Lung microvascular endothelial cell (primary cell): ENCODE measurements at regions not wholly inside any gene's neighbourhood (a gene's known extent, or its start where the extent isn't known, plus 50 kb on each side); places are given as distances from the start of the nearest gene placed in this dataset.

Experiments used
- DNase-seq, 2 donors: peaks; one replicate each; pipeline versions ENCODE4 v3.0.0 to v3.0.0-alpha.2; 2010; ENCODE audit warnings: low read depth in 2 of 2

DNA sequence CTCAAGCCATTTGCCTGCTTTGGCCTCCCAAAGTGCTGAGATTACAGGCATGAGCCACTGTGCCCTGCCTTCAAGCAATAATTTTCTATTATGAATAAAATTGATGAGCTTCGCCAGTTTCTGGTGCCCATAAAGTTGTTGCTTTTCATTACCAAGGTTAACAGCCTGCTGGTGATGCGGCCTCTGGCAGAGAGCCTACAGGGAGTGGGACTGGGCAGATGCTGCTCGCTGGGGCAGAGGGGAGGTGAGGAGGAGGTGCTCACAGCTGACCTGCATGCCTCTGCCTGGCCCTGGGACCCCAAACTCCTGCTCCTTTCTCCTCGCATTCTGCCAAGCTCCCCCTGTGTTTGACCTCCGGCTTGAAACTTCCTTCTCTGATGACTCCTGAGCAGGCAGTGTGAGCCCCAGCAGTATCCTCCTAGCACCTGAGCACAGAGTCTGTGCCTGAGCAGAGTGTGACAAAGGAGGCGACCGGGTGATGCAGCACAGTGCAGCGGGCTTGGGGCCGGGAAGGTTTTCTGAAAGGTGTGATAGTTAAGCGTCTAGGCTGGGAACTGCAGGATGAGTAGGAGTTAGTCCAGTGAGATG, 56.1 kb upstream of the B3GAT1 start:
- DNase-seq: no peak

DNA sequence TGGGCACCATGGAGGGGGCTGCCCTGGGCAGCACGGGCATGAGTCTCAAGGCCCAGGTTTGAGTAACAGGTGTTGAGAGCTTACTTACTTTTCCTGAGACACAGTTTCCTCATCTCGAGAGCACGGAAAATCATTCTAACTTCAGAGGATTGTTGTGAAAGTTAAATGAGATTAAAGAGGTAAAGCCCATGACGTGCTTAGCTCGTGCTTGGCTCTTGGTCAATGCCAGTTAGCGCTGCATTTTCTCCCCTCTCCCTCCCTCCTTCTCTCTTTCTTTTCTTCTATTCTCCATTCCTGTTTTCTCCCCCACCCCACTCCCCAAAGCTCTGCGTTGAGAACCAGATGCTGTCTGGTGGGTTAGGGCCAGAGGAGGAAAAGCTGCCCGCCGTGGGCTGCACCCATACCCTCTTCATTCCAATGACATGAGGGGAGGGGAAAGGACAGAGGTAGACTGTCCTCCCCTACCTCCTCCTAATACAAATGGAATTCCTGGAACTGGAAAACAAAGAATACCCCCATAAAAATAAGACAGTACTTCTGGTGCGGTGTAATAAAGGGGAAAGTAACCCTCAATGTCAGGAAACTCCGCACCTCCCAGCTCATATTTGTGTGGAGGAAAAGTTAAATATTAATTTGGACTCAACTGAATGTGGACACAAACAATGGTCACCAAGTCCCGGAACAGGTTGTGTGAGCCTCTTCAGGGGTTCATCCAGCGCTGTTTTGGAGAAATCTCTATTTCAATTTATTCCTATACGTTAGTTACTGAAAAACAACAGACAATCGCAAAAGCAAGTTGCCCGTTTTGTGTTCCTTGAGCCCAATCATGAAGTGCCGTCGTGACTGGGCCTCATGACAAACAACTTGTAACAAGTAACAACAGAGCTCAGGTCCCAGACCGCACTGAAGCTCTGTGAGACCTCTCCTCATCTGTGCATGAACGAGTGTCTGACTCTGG, 54.8 kb upstream of the B3GAT1 start:
- no peak for DNase-seq

DNA sequence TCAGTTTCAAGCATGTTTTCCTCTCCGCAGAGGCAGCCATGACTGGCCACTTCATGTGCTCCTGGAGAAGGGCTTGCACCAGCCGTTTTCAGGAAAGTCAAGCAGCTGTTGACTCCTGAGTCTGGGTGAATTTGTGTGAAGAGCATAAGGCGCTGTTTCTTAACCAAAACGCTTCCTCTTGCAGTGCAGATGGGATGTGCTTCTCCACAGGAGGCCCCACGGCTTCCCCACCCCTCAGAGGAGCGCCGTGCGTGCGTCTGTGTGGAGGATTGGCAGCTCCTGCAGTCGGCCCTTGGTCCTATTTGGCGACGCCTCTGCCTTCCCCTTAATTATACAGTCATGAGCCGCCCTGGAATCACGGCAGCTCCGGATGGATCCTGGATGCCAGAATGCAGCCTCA, 54.1 kb upstream of the B3GAT1 start:
- no peak for DNase-seq

DNA sequence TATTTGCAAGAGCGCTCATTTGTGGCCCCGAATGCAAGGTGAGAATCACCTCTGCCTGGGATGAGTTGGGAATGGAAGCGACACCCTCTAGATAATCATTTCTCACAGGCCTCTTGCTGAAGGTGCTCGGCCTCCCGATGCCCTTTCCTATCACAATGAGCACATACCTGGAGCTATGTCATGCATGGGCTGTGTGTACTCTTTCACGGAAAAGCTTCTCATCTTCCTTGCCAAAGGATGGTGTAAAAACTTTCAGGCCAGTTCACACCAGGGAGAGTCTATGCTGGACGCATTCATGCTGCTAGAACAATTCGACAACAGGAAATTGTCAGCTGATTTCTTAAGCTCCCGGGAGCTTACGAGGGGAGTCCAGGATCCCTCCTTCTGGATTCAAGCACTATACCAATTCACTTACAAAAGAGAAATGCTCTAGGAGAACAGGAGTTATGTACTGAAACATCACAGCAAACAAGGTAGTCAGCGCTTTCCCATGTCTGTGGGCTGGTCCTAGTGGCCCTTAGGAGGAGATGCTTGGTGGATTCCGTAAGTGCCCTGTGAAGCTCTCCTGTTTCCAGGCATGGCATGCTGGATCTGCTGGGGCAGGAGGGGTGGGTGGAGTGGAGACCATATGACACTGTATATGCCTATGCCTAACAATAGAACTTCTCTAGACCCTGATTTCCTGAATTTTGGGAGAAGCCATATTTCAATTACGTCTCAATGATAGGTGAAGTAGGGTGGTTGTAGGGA, 53.1 kb upstream of the B3GAT1 start:
- DNase-seq: no peak

DNA sequence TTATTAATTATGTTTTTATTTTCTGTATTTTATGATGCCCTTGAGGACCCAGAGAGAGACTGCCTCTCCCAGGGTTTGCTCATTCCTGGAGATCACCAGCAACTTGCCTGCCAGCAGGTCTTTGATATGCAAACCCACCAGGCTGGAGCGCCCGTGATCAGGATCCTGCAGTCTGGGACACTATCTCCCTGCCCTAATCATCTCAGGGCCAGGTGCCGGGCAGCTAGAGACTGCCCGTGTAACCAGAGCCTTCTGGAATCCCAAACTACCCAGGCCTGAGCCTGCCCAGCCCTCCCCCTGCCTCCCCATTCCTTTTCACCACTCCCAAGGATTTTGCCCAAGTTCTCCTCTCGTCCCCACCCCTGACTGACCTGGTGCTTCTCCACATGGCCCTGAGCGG, 52.2 kb upstream of the B3GAT1 start:
- DNase-seq: no peak

DNA sequence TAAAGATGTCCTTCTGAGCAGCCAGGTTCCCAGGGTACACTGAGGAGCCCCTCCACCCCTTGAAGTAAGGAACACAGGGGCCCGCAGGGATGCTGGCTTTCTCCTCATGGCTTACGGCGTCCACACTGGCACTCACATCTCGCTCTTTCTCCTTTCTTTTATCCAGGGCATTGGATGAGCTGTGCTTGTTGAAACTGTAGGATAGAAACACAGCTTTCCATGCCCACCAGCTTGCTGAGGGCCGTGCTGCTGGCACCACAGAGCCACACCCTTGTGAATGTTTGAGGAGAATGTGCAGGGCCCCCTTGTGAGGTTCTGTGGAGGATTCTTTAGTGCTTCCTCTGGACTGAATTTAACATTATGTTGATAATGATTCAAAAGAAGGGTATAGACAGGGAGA, 51.7 kb upstream of the B3GAT1 start:
- DNase-seq: no peak
